ES-I3 (cell line): ENCODE measurements at regions not wholly inside any gene's neighbourhood (a gene's known extent, or its start where the extent isn't known, plus 50 kb on each side); places are given as distances from the start of the nearest gene placed in this dataset.

Experiments used
- H3K36me3 ChIP-seq: 2 replicates; pipeline ENCODE4 v1.6.1; 2013; ENCODE audit warnings: mild to moderate bottlenecking, low read length, control low read depth, moderate library complexity; ENCODE audit not compliant: insufficient read depth
- H3K4me1 ChIP-seq: 2 replicates; pipeline ENCODE4 v1.6.1; 2013; ENCODE audit warnings: mild to moderate bottlenecking, control low read depth, low read length; ENCODE audit not compliant: insufficient read depth
- H3K9ac ChIP-seq: 2 replicates; pipeline ENCODE4 v1.6.1; 2013; ENCODE audit warnings: low read depth, mild to moderate bottlenecking, low read length, moderate library complexity
- H3K9me3 ChIP-seq: 2 replicates; pipeline ENCODE4 v1.6.1; 2013; ENCODE audit warnings: mild to moderate bottlenecking, low read length, moderate library complexity; ENCODE audit not compliant: control insufficient read depth, insufficient read depth

GRCh38 chr10:120960725-120961124 lies 109.6 kb downstream of the WDR11 start:
- H3K36me3 ChIP-seq: no peaks in the 10 kb centered on the region
- no peaks in the 10 kb centered on the region for H3K9me3 ChIP-seq
- H3K9ac ChIP-seq: no peak overlapping the region
- H3K4me1 ChIP-seq: no peaks in the 10 kb centered on the region

GRCh38 chr10:120961795-120962755 lies 110.9 kb downstream of the WDR11 start:
- no peaks in the 10 kb centered on the region for H3K4me1 ChIP-seq
- no peak overlapping the region for H3K9ac ChIP-seq
- H3K36me3 ChIP-seq: no peaks in the 10 kb centered on the region

GRCh38 chr10:120962756-120963593 lies 111.8 kb downstream of the WDR11 start:
- no peaks in the 10 kb centered on the region for H3K9me3 ChIP-seq
- H3K36me3 ChIP-seq: no peaks in the 10 kb centered on the region
- H3K4me1 ChIP-seq: no peaks in the 10 kb centered on the region
- H3K9ac ChIP-seq: no peak overlapping the region

More at GRCh38 chr10:120961795-120962755, 110.9 kb downstream of the WDR11 start:
- no peaks in the 10 kb centered on the region for H3K9me3 ChIP-seq

GRCh38 chr10:120963594-120964220 lies 112.5 kb downstream of the WDR11 start:
- H3K36me3 ChIP-seq: no peaks in the 10 kb centered on the region; the same call in 1 of the 2 replicates
- H3K9ac ChIP-seq: no peak overlapping the region
- no peaks in the 10 kb centered on the region; the same call in 1 of the 2 replicates for H3K4me1 ChIP-seq
- H3K9me3 ChIP-seq: no peaks in the 10 kb centered on the region

- Histone ChIP-seq H3K36me3 (no peaks in the 10 kb centered on the region; the same call in 1 of the 2 replicates), H3K9me3 (no peaks in the 10 kb centered on the region), H3K9ac (no peak overlapping the region), H3K4me1 (no peaks in the 10 kb centered on the region; the same call in 1 of the 2 replicates)
Observed at GRCh38 chr10:120966657-120967045, 115.5 kb downstream of the WDR11 start.

GRCh38 chr10:120969219-120969645 lies 118.1 kb downstream of the WDR11 start:
- Histone ChIP-seq H3K4me1 (no peaks in the 10 kb centered on the region; the same call in 1 of the 2 replicates), H3K9me3 (peaks cover 4% of the 10 kb centered on the region; the same call in 1 of the 2 replicates), H3K36me3 (no peaks in the 10 kb centered on the region; the same call in 1 of the 2 replicates), H3K9ac (no peak overlapping the region)

GRCh38 chr10:120970595-120971529 lies 119.7 kb downstream of the WDR11 start:
- Histone ChIP-seq H3K4me1 (no peaks in the 10 kb centered on the region; the same call in 1 of the 2 replicates), H3K9me3 (peaks cover 7% of the 10 kb centered on the region; the same call in 1 of the 2 replicates), H3K36me3 (no peaks in the 10 kb centered on the region; the same call in 1 of the 2 replicates), H3K9ac (no peak overlapping the region)

GRCh38 chr10:120971671-120972070 lies 120.5 kb downstream of the WDR11 start:
- Histone ChIP-seq H3K36me3 (no peaks in the 10 kb centered on the region; the same call in 1 of the 2 replicates), H3K9ac (no peak overlapping the region), H3K4me1 (no peaks in the 10 kb centered on the region; the same call in 1 of the 2 replicates), H3K9me3 (peaks cover 7% of the 10 kb centered on the region; the same call in 1 of the 2 replicates)

- H3K36me3 ChIP-seq: no peaks in the 10 kb centered on the region; the same call in 1 of the 2 replicates
- peaks cover 7% of the 10 kb centered on the region; the same call in 1 of the 2 replicates for H3K9me3 ChIP-seq
- no peak overlapping the region for H3K9ac ChIP-seq
- no peaks in the 10 kb centered on the region; the same call in 1 of the 2 replicates for H3K4me1 ChIP-seq
Observed at GRCh38 chr10:120972259-120972658, 121.1 kb downstream of the WDR11 start.

GRCh38 chr10:120975072-120975867 lies 124.1 kb downstream of the WDR11 start:
- Histone ChIP-seq H3K9me3 (peaks cover 7% of the 10 kb centered on the region; the same call in 1 of the 2 replicates), H3K36me3 (no peaks in the 10 kb centered on the region), H3K9ac (no peak overlapping the region), H3K4me1 (no peaks in the 10 kb centered on the region)

GRCh38 chr10:120975868-120976225 lies 124.7 kb downstream of the WDR11 start:
- Histone ChIP-seq H3K9ac (no peak overlapping the region), H3K36me3 (no peaks in the 10 kb centered on the region), H3K4me1 (peaks cover 4% of the 10 kb centered on the region; the same call in 1 of the 2 replicates), H3K9me3 (peaks cover 7% of the 10 kb centered on the region; the same call in 1 of the 2 replicates)

- Histone ChIP-seq H3K9ac (no peak overlapping the region), H3K36me3 (no peaks in the 10 kb centered on the region), H3K9me3 (peaks cover 7% of the 10 kb centered on the region; the same call in 1 of the 2 replicates), H3K4me1 (peaks cover 22% of the 10 kb centered on the region)
Observed at GRCh38 chr10:120977897-120978296, 126.7 kb downstream of the WDR11 start.
